NCI-H1694 treated with DMSO at 0.1 percent for 48 hours (cell line): ENCODE measurements at regions not wholly inside any gene's neighbourhood (a gene's known extent, or its start where the extent isn't known, plus 50 kb on each side); places are given as distances from the start of the nearest gene placed in this dataset.
"Not testable (repeated sequence)": the region's sequence is repeated elsewhere in the genome, so short reads cannot be mapped to it uniquely, and the experiment has no call there.

Source experiments
- DNase-seq: peaks from one replicate; lab custom pipeline; 2025; lab: John Stamatoyannopoulos, UW

GRCh38 chr5:4570047-4570995, 569.8 kb upstream of the ADAMTS16 start:
- no peak for DNase-seq

- DNase-seq = no peak
These were observed 568.7 kb upstream of the ADAMTS16 start for GRCh38 chr5:4571248-4571948.

- DNase-seq = no peak
These were observed 567.6 kb upstream of the ADAMTS16 start for GRCh38 chr5:4572311-4573100.

- no peak for DNase-seq
These were observed 564.5 kb upstream of the ADAMTS16 start for GRCh38 chr5:4575608-4576007.

GRCh38 chr5:4576161-4576748, 563.9 kb upstream of the ADAMTS16 start:
- DNase-seq = no peak

- no peak for DNase-seq
These were observed 563.2 kb upstream of the ADAMTS16 start for GRCh38 chr5:4576908-4577307.

GRCh38 chr5:4579679-4580078, 560.5 kb upstream of the ADAMTS16 start:
- DNase-seq = no peak

GRCh38 chr5:4580772-4581171, 559.4 kb upstream of the ADAMTS16 start:
- DNase-seq = no peak

- DNase-seq = no peak
These were observed 558.8 kb upstream of the ADAMTS16 start for GRCh38 chr5:4581289-4581688.

- DNase-seq = no peak
These were observed 555.1 kb upstream of the ADAMTS16 start for GRCh38 chr5:4584982-4585381.

GRCh38 chr5:4613440-4613839, 526.7 kb upstream of the ADAMTS16 start:
- no peak for DNase-seq

- DNase-seq = no peak
These were observed 526.0 kb upstream of the ADAMTS16 start for GRCh38 chr5:4614088-4614487.

GRCh38 chr5:4615369-4615768, 524.8 kb upstream of the ADAMTS16 start:
- DNase-seq = not testable (repeated sequence)

GRCh38 chr5:4625206-4625896, 514.8 kb upstream of the ADAMTS16 start:
- DNase-seq = no peak

GRCh38 chr5:4627131-4627530, 513.0 kb upstream of the ADAMTS16 start:
- DNase-seq = no peak

- no peak for DNase-seq
These were observed 512.2 kb upstream of the ADAMTS16 start for GRCh38 chr5:4627929-4628328.

GRCh38 chr5:4628645-4629385, 511.3 kb upstream of the ADAMTS16 start:
- no peak for DNase-seq

- no peak for DNase-seq
These were observed 510.1 kb upstream of the ADAMTS16 start for GRCh38 chr5:4630031-4630430.

- DNase-seq = no peak
These were observed 505.8 kb upstream of the ADAMTS16 start for GRCh38 chr5:4634342-4634741.

- DNase-seq = no peak
These were observed 503.8 kb upstream of the ADAMTS16 start for GRCh38 chr5:4636378-4636777.

GRCh38 chr5:4639946-4640345, 500.2 kb upstream of the ADAMTS16 start:
- no peak for DNase-seq
